Activated CD4-positive, alpha-beta memory T cell treated with anti-CD3 and anti-CD28 coated beads for 36 hours (primary cell): ENCODE measurements at regions not wholly inside any gene's neighbourhood (a gene's known extent, or its start where the extent isn't known, plus 50 kb on each side); places are given as distances from the start of the nearest gene placed in this dataset.

Experiments used
- CTCF ChIA-PET: fragments of 350-600 bp; sonication (Branson Sonifier 250); formaldehyde crosslinking; loops from one replicate; lab custom pipeline; 2021; ENCODE audit warnings: antibody characterized with exemption, inconsistent platforms; lab: Charles Lee
- POLR2A ChIA-PET: fragments of 350-600 bp; sonication (Branson Sonifier 250); formaldehyde crosslinking; loops from one replicate; lab custom pipeline; 2021; ENCODE audit warnings: antibody characterized with exemption; lab: Charles Lee
- DNase-seq: peaks from one replicate; pipeline ENCODE4 v3.0.0-alpha.2; 2020
- H3K27ac Mint-ChIP-seq: one replicate; pipeline ENCODE4 v1.8.0; 2021; ENCODE audit warnings: mixed read lengths
- H3K27me3 Mint-ChIP-seq: one replicate; pipeline ENCODE4 v1.8.0; 2021; ENCODE audit warnings: mixed read lengths
- H3K36me3 Mint-ChIP-seq: one replicate; pipeline ENCODE4 v1.8.0; 2021; ENCODE audit warnings: mixed read lengths
- H3K4me1 Mint-ChIP-seq: one replicate; pipeline ENCODE4 v1.8.0; 2021; ENCODE audit warnings: low read depth, mixed read lengths
- H3K4me3 Mint-ChIP-seq: one replicate; pipeline ENCODE4 v1.8.0; 2021; ENCODE audit warnings: mild to moderate bottlenecking, mixed read lengths
- H3K9me3 Mint-ChIP-seq: one replicate; pipeline ENCODE4 v1.8.0; 2021; ENCODE audit warnings: mixed read lengths
- intact Hi-C: fragments of 100-400 bp; cut with micrococcal nuclease; formaldehyde crosslinking; loops from one replicate; pipeline ENCODE4 v1.15.1; 2023

- POLR2A ChIA-PET, result no interaction called here
- H3K27me3 Mint-ChIP-seq, result peaks cover 10% of the 10 kb centered on the region
These were observed 110.2 kb upstream of the EGR2 start for GRCh38 chr10:62926407-62926806.

GRCh38 chr10:62924344-62924748, 108.2 kb upstream of the EGR2 start:
- CTCF ChIA-PET, result no interaction called here
- POLR2A ChIA-PET, result no interaction called here
- no peak for DNase-seq
- H3K4me3 Mint-ChIP-seq, result no peak overlapping the region
- H3K36me3 Mint-ChIP-seq, result no peaks in the 10 kb centered on the region
- H3K9me3 Mint-ChIP-seq, result no peaks in the 10 kb centered on the region
- no peak overlapping the region for H3K27ac Mint-ChIP-seq
- H3K27me3 Mint-ChIP-seq, result peaks cover 10% of the 10 kb centered on the region
- intact Hi-C loops, result no loop called here
- no peaks in the 10 kb centered on the region for H3K4me1 Mint-ChIP-seq

More at GRCh38 chr10:62926407-62926806, 110.2 kb upstream of the EGR2 start:
- intact Hi-C loops, result no loop called here
- Mint-ChIP-seq H3K27ac (no peak overlapping the region), H3K4me3 (no peak overlapping the region), H3K9me3 (no peaks in the 10 kb centered on the region), H3K4me1 (no peaks in the 10 kb centered on the region), H3K36me3 (no peaks in the 10 kb centered on the region)
- DNase-seq, result no peak
- CTCF ChIA-PET, result no interaction called here

GRCh38 chr10:62919776-62920175, 103.6 kb upstream of the EGR2 start:
- Mint-ChIP-seq H3K9me3 (no peaks in the 10 kb centered on the region), H3K4me3 (no peak overlapping the region), H3K27ac (no peak overlapping the region), H3K4me1 (peaks cover 14% of the 10 kb centered on the region), H3K27me3 (peaks cover 13% of the 10 kb centered on the region), H3K36me3 (no peaks in the 10 kb centered on the region)
- ChIA-PET POLR2A (no interaction called here), CTCF (no interaction called here)
- DNase-seq, result no peak
- intact Hi-C loops, result no loop called here

- Mint-ChIP-seq H3K27me3 (peaks cover 15% of the 10 kb centered on the region), H3K27ac (no peak overlapping the region), H3K36me3 (no peaks in the 10 kb centered on the region), H3K4me1 (peaks cover 14% of the 10 kb centered on the region), H3K4me3 (no peak overlapping the region), H3K9me3 (no peaks in the 10 kb centered on the region)
- CTCF ChIA-PET, result no interaction called here
- intact Hi-C loops, result no loop called here
- POLR2A ChIA-PET, result no interaction called here
- DNase-seq, result no peak
These were observed 101.5 kb upstream of the EGR2 start for GRCh38 chr10:62917475-62918238.

- intact Hi-C loops, result no loop called here
- ChIA-PET POLR2A (no interaction called here), CTCF (no interaction called here)
- H3K9me3 Mint-ChIP-seq, result no peaks in the 10 kb centered on the region
- H3K27ac Mint-ChIP-seq, result no peak overlapping the region
- no peaks in the 10 kb centered on the region for H3K36me3 Mint-ChIP-seq
- no peak for DNase-seq
- peaks cover 17% of the 10 kb centered on the region for H3K27me3 Mint-ChIP-seq
- H3K4me1 Mint-ChIP-seq, result peaks cover 14% of the 10 kb centered on the region
- no peak overlapping the region for H3K4me3 Mint-ChIP-seq
These were observed 100.0 kb upstream of the EGR2 start for GRCh38 chr10:62916141-62916603.

GRCh38 chr10:62915158-62915557, 99.0 kb upstream of the EGR2 start:
- peaks cover 17% of the 10 kb centered on the region for H3K27me3 Mint-ChIP-seq
- intact Hi-C loops, result no loop called here
- POLR2A ChIA-PET, result no interaction called here
- DNase-seq, result no peak
- H3K4me3 Mint-ChIP-seq, result no peak overlapping the region
- H3K36me3 Mint-ChIP-seq, result no peaks in the 10 kb centered on the region
- peaks cover 14% of the 10 kb centered on the region for H3K4me1 Mint-ChIP-seq
- CTCF ChIA-PET, result no interaction called here
- no peaks in the 10 kb centered on the region for H3K9me3 Mint-ChIP-seq
- no peak overlapping the region for H3K27ac Mint-ChIP-seq

- Mint-ChIP-seq H3K36me3 (no peaks in the 10 kb centered on the region), H3K27ac (no peak overlapping the region), H3K27me3 (peaks cover 13% of the 10 kb centered on the region), H3K4me1 (peaks cover 4% of the 10 kb centered on the region), H3K9me3 (no peaks in the 10 kb centered on the region), H3K4me3 (no peak overlapping the region)
- ChIA-PET CTCF (no interaction called here), POLR2A (no interaction called here)
- DNase-seq, result no peak
- intact Hi-C loops, result loop anchor here (5.0 kb wide), 1 partner anchor 55 kb away; no protein-coding TSS in a partner anchor
These were observed 95.9 kb upstream of the EGR2 start for GRCh38 chr10:62912086-62912485.

GRCh38 chr10:62911210-62911963, 95.2 kb upstream of the EGR2 start:
- Mint-ChIP-seq H3K4me3 (no peak overlapping the region), H3K9me3 (no peaks in the 10 kb centered on the region), H3K36me3 (no peaks in the 10 kb centered on the region), H3K4me1 (peaks cover 3% of the 10 kb centered on the region), H3K27ac (no peak overlapping the region), H3K27me3 (peaks cover 11% of the 10 kb centered on the region)
- ChIA-PET CTCF (no interaction called here), POLR2A (no interaction called here)
- intact Hi-C loops, result loop anchor here (5.0 kb wide), 1 partner anchor 54 kb away; no protein-coding TSS in a partner anchor
- no peak for DNase-seq

GRCh38 chr10:62907470-62908212, 91.5 kb upstream of the EGR2 start:
- CTCF ChIA-PET, result interaction anchor here (1.6 kb wide), 1 partner anchor 89 kb away, joined by 4 read pairs; no protein-coding TSS in a partner anchor
- Mint-ChIP-seq H3K36me3 (no peaks in the 10 kb centered on the region), H3K27ac (no peak overlapping the region), H3K4me1 (peaks cover 3% of the 10 kb centered on the region), H3K27me3 (peaks cover 6% of the 10 kb centered on the region), H3K9me3 (no peaks in the 10 kb centered on the region), H3K4me3 (no peak overlapping the region)
- no peak for DNase-seq
- POLR2A ChIA-PET, result no interaction called here
- intact Hi-C loops, result no loop called here

- H3K4me3 Mint-ChIP-seq, result no peak overlapping the region
- no peak overlapping the region for H3K27ac Mint-ChIP-seq
- no peaks in the 10 kb centered on the region for H3K36me3 Mint-ChIP-seq
- H3K27me3 Mint-ChIP-seq, result peaks cover 5% of the 10 kb centered on the region
- CTCF ChIA-PET, result no interaction called here
- intact Hi-C loops, result no loop called here
- DNase-seq, result no peak
- POLR2A ChIA-PET, result no interaction called here
- peaks cover 6% of the 10 kb centered on the region for H3K4me1 Mint-ChIP-seq
- no peaks in the 10 kb centered on the region for H3K9me3 Mint-ChIP-seq
These were observed 88.2 kb upstream of the EGR2 start for GRCh38 chr10:62904281-62904875.

GRCh38 chr10:62903828-62904227, 87.7 kb upstream of the EGR2 start:
- ChIA-PET CTCF (no interaction called here), POLR2A (no interaction called here)
- no peak overlapping the region for H3K27ac Mint-ChIP-seq
- H3K36me3 Mint-ChIP-seq, result no peaks in the 10 kb centered on the region
- no peaks in the 10 kb centered on the region for H3K9me3 Mint-ChIP-seq
- no peak for DNase-seq
- peaks cover 6% of the 10 kb centered on the region for H3K4me1 Mint-ChIP-seq
- intact Hi-C loops, result no loop called here
- H3K4me3 Mint-ChIP-seq, result no peak overlapping the region
- H3K27me3 Mint-ChIP-seq, result peaks cover 5% of the 10 kb centered on the region
